GM23338 (cell line): ENCODE measurements at regions not wholly inside any gene's neighbourhood (a gene's known extent, or its start where the extent isn't known, plus 50 kb on each side); places are given as distances from the start of the nearest gene placed in this dataset.

ENCODE experiments used
- ATAC-seq: fragments of 200-7000 bp; cut with Tn5 transposase; 3 replicates; pipeline ENCODE4 v1.9.1; 2020
- DNase-seq: peaks from one replicate; pipeline ENCODE4 v3.0.0-alpha.2; 2015; ENCODE audit warnings: low spot score
- H2AFZ ChIP-seq: fragments of 200-600 bp; sonication (generic); 2 replicates; pipeline ENCODE4 v1.8.0; 2016; ENCODE audit warnings: antibody characterized with exemption, mild to moderate bottlenecking, moderate library complexity
- H3F3A ChIP-seq: fragments of 200-600 bp; sonication (generic); replicated peaks from 2 replicates; pipeline ENCODE4 v1.8.0; 2017; ENCODE audit warnings: antibody characterized with exemption, mixed run types, low read depth
- H3K27ac ChIP-seq: fragments of 200-600 bp; sonication (generic); 2 replicates; pipeline ENCODE4 v1.6.1; 2016; ENCODE audit warnings: low read depth
- H3K27me3 ChIP-seq: fragments of 200-600 bp; sonication (generic); 2 replicates; pipeline ENCODE4 v1.8.0; 2016; ENCODE audit warnings: mild to moderate bottlenecking, mixed run types, moderate library complexity; ENCODE audit not compliant: insufficient read depth
- H3K36me3 ChIP-seq: fragments of 200-600 bp; sonication (generic); 2 replicates; pipeline ENCODE4 v1.8.0; 2016; ENCODE audit warnings: mild to moderate bottlenecking; ENCODE audit not compliant: insufficient read depth
- H3K4me1 ChIP-seq: fragments of 200-600 bp; sonication (generic); 2 replicates; pipeline ENCODE4 v1.8.0; 2016; ENCODE audit warnings: mild to moderate bottlenecking, moderate library complexity; ENCODE audit not compliant: insufficient read depth
- H3K4me2 ChIP-seq: fragments of 200-600 bp; sonication (generic); 2 replicates; pipeline ENCODE4 v1.7.1; 2017; ENCODE audit warnings: mixed run types
- H3K4me3 ChIP-seq: fragments of 200-600 bp; sonication (generic); 2 replicates; pipeline ENCODE4 v1.6.1; 2016; ENCODE audit warnings: mixed run types
- H3K79me2 ChIP-seq: fragments of 200-600 bp; sonication (generic); replicated peaks from 2 replicates; pipeline ENCODE4 v1.8.0; 2017; ENCODE audit warnings: mild to moderate bottlenecking; ENCODE audit not compliant: insufficient read depth
- H3K9me2 ChIP-seq: fragments of 200-600 bp; sonication (generic); 2 replicates; pipeline ENCODE4 v1.8.0; 2017; ENCODE audit not compliant: insufficient read depth
- H4K20me1 ChIP-seq: fragments of 200-600 bp; sonication (generic); replicated peaks from 2 replicates; pipeline ENCODE4 v1.8.0; 2017; ENCODE audit warnings: mild to moderate bottlenecking; ENCODE audit not compliant: insufficient read depth
- H3K27ac Mint-ChIP-seq: 2 replicates; pipeline ENCODE4 v1.8.0; 2020; ENCODE audit warnings: inconsistent platforms, mild to moderate bottlenecking, moderate library complexity, mixed read lengths
- H3K27me3 Mint-ChIP-seq: 3 replicates; pipeline ENCODE4 v1.8.0; 2022; ENCODE audit warnings: low read depth, mild to moderate bottlenecking, moderate library complexity, mixed read lengths, inconsistent platforms; ENCODE audit not compliant: insufficient read depth, poor library complexity
- H3K36me3 Mint-ChIP-seq: 3 replicates; pipeline ENCODE4 v1.8.0; 2021; ENCODE audit warnings: low read depth, mild to moderate bottlenecking, inconsistent platforms, moderate library complexity, mixed read lengths
- H3K4me1 Mint-ChIP-seq: 3 replicates; pipeline ENCODE4 v1.8.0; 2020; ENCODE audit warnings: mild to moderate bottlenecking, inconsistent platforms, mixed read lengths
- H3K4me3 Mint-ChIP-seq: 3 replicates; pipeline ENCODE4 v1.8.0; 2021; ENCODE audit warnings: moderate library complexity, mild to moderate bottlenecking, inconsistent platforms, mixed read lengths
- H3K9me3 Mint-ChIP-seq: 3 replicates; pipeline ENCODE4 v1.8.0; 2020; ENCODE audit warnings: moderate library complexity, mild to moderate bottlenecking, inconsistent platforms, mixed read lengths
- CREB1 ChIP-seq: fragments of 250-450 bp; sonication (Bioruptor Pico); IDR thresholded peaks from 2 replicates; pipeline ENCODE4 v1.5.0; 2020; ENCODE audit warnings: low read depth, mild to moderate bottlenecking, moderate library complexity
- CTCF ChIP-seq, 2 experiments: fragments of 200-600 bp in 1 of 2; sonication (generic) in 1 of 2; conservative IDR thresholded peaks; 2 replicates each; pipeline versions ENCODE4 v1.5.1 to v1.6.1; 2016 to 2017; ENCODE audit warnings: antibody characterized with exemption in 2 of 2, low read depth in 2 of 2, mild to moderate bottlenecking in 2 of 2, moderate library complexity in 1 of 2
- ETS1 ChIP-seq: IDR thresholded peaks from 2 replicates; pipeline ENCODE4 v1.6.1; 2016; ENCODE audit warnings: antibody characterized with exemption
- EZH2phosphoT487 ChIP-seq: fragments of 200-600 bp; sonication (generic); IDR thresholded peaks from one replicate; pipeline ENCODE4 v1.8.1; 2018; ENCODE audit warnings: antibody characterized with exemption; ENCODE audit not compliant: unreplicated experiment
- JUNB ChIP-seq: IDR thresholded peaks from one replicate; pipeline ENCODE4 v1.6.1; 2016; ENCODE audit warnings: antibody characterized with exemption; ENCODE audit not compliant: unreplicated experiment
- NANOG ChIP-seq: IDR thresholded peaks from 2 replicates; pipeline ENCODE4 v1.6.1; 2016; ENCODE audit warnings: antibody characterized with exemption, borderline replicate concordance
- POLR2AphosphoS5 ChIP-seq: IDR thresholded peaks from 2 replicates; pipeline ENCODE4 v1.6.1; 2016; ENCODE audit warnings: antibody characterized with exemption, low read depth
- STAT1 ChIP-seq: IDR thresholded peaks from one replicate; pipeline ENCODE4 v1.6.1; 2016; ENCODE audit warnings: antibody characterized with exemption; ENCODE audit not compliant: unreplicated experiment
- ZNF114 ChIP-seq: fragments of 250-450 bp; sonication (Bioruptor Pico); IDR thresholded peaks from 2 replicates; pipeline ENCODE4 v1.5.0; 2020; ENCODE audit warnings: mild to moderate bottlenecking, moderate library complexity
- ZNF331 ChIP-seq: fragments of 250-450 bp; sonication (Bioruptor Pico); IDR thresholded peaks from 2 replicates; pipeline ENCODE4 v1.5.0; 2020; ENCODE audit warnings: low read depth, mild to moderate bottlenecking, moderate library complexity
- ZNF462 ChIP-seq: fragments of 250-450 bp; sonication (Bioruptor Pico); IDR thresholded peaks from 2 replicates; pipeline ENCODE4 v1.5.0; 2020; ENCODE audit warnings: mild to moderate bottlenecking, moderate library complexity

DNA sequence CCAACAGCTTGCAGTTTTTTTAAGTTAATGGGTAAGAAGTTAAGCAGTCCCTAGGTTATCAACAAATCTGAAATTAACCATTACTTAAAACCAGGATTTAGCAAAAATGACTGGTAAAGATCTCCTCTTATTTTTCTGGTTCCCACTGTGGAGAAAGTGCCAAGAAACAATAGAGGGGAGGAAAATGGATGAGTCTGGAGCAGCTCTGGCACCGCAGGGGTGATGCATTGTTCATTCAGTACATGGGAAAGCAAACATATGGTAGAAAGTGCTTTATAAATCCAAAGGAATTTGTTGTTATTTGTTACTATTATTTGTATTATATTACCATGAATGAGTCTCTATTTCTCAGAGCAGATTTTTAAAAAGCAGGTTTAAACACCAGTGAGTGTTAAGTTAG, 92.2 kb downstream of the DYRK2 start (continued):
- TF ChIP-seq CTCF (conservative IDR thresholded peaks at IDR 0.05; ENCODE audit: low read depth in 2 of 2) = no peak
- TF ChIP-seq STAT1 = no peak
- no peak for TF ChIP-seq ZNF114 (CRISPR knock-in tag)
- TF ChIP-seq ETS1 = no peak
- TF ChIP-seq ZNF331 (CRISPR knock-in tag) = no peak

- H3K4me1 ChIP-seq = peaks cover 10% of the 10 kb centered on the region
- Mint-ChIP-seq H3K9me3 (peaks cover 6% of the 10 kb centered on the region; the same call in 2 of the 3 replicates), H3K27ac (no peak overlapping the region), H3K36me3 (no peaks in the 10 kb centered on the region), H3K4me1 (peaks cover 14% of the 10 kb centered on the region), H3K4me3 (no peak overlapping the region; the same call in 2 of the 3 replicates), H3K27me3 (peaks cover 3% of the 10 kb centered on the region)
- H3K79me2 ChIP-seq = no peaks in the 10 kb centered on the region
- no peaks in the 10 kb centered on the region for H3K36me3 ChIP-seq
- no peak overlapping the region for H3K4me3 ChIP-seq
- H3K4me2 ChIP-seq = no peak overlapping the region
- H2AFZ ChIP-seq = no peak overlapping the region
- H3K27ac ChIP-seq = no peak overlapping the region
- H3K27me3 ChIP-seq = no peaks in the 10 kb centered on the region
- no peaks in the 10 kb centered on the region for H3F3A ChIP-seq
- no peak for DNase-seq
- H4K20me1 ChIP-seq = no peaks in the 10 kb centered on the region
- ATAC-seq = no peak
- peaks cover 4% of the 10 kb centered on the region; the same call in 1 of the 2 replicates for H3K9me2 ChIP-seq
- TF ChIP-seq NANOG (no peak), JUNB (no peak), CREB1 (CRISPR knock-in tag) (no peak), ZNF331 (CRISPR knock-in tag) (no peak), POLR2AphosphoS5 (no peak), STAT1 (no peak), ZNF462 (CRISPR knock-in tag) (no peak), CTCF (conservative IDR thresholded peaks at IDR 0.05; ENCODE audit: low read depth in 2 of 2) (no peak), EZH2phosphoT487 (no peak), ZNF114 (CRISPR knock-in tag) (no peak)
These were observed 92.7 kb downstream of the DYRK2 start for GRCh38 chr12:67741270-67741669.
